HG02642 (cell line): ENCODE measurements at regions not wholly inside any gene's neighbourhood (a gene's known extent, or its start where the extent isn't known, plus 50 kb on each side); places are given as distances from the start of the nearest gene placed in this dataset.

Experiments used
- ATAC-seq: cut with Tn5 transposase; IDR thresholded peaks from one replicate; pipeline ENCODE4 v1.9.1; 2021; ENCODE audit warnings: mild to moderate bottlenecking; ENCODE audit not compliant: unreplicated experiment, poor library complexity

GRCh38 chr9:103372828-103373227, 377.7 kb downstream of the CYLC2 start:
- ATAC-seq: no peak

- ATAC-seq: no peak
Measured at GRCh38 chr9:103377667-103378066, 382.5 kb downstream of the CYLC2 start.

- peak; percentile 98 for ATAC-seq
Measured at GRCh38 chr9:103397868-103398600, 402.9 kb downstream of the CYLC2 start.

GRCh38 chr9:103399535-103399934, 404.4 kb downstream of the CYLC2 start:
- no peak for ATAC-seq

- ATAC-seq: no peak
Measured at GRCh38 chr9:103407260-103407659, 412.1 kb downstream of the CYLC2 start.

GRCh38 chr9:103410059-103410458, 414.9 kb downstream of the CYLC2 start:
- ATAC-seq: no peak

GRCh38 chr9:103427696-103428095, 432.6 kb downstream of the CYLC2 start:
- ATAC-seq: no peak

GRCh38 chr9:103430469-103430868, 435.3 kb downstream of the CYLC2 start:
- ATAC-seq: no peak

- ATAC-seq: no peak
Measured at GRCh38 chr9:103431809-103432208, 436.7 kb downstream of the CYLC2 start.

GRCh38 chr9:103444176-103444575, 449.0 kb downstream of the CYLC2 start:
- no peak for ATAC-seq

- ATAC-seq: no peak
Measured at GRCh38 chr9:103458826-103459225, 463.7 kb downstream of the CYLC2 start.

- ATAC-seq: no peak
Measured at GRCh38 chr9:103471241-103471640, 476.1 kb downstream of the CYLC2 start.

- ATAC-seq: no peak
Measured at GRCh38 chr9:103474156-103474555, 479.0 kb downstream of the CYLC2 start.

GRCh38 chr9:103483471-103484096, 488.5 kb downstream of the CYLC2 start:
- ATAC-seq: no peak

GRCh38 chr9:103485138-103485537, 490.0 kb downstream of the CYLC2 start:
- ATAC-seq: no peak

- ATAC-seq: no peak
Measured at GRCh38 chr9:103514767-103515166, 519.6 kb downstream of the CYLC2 start.

- ATAC-seq: no peak
Measured at GRCh38 chr9:103522409-103522808, 527.3 kb downstream of the CYLC2 start.

- ATAC-seq: no peak
Measured at GRCh38 chr9:103530934-103531333, 535.8 kb downstream of the CYLC2 start.

GRCh38 chr9:103533318-103533717, 538.2 kb downstream of the CYLC2 start:
- ATAC-seq: no peak

- no peak for ATAC-seq
Measured at GRCh38 chr9:103537426-103537825, 542.3 kb downstream of the CYLC2 start.

GRCh38 chr9:103545260-103545659, 548.8 kb upstream of the SMC2 start:
- ATAC-seq: no peak

- no peak for ATAC-seq
Measured at GRCh38 chr9:103552712-103553111, 541.4 kb upstream of the SMC2 start.
